K562 (cell line): ENCODE measurements at regions not wholly inside any gene's neighbourhood (a gene's known extent, or its start where the extent isn't known, plus 50 kb on each side); places are given as distances from the start of the nearest gene placed in this dataset.

Experiments
- FOXK2 ChIP-seq, 2 experiments: fragments of 450-650 bp; IDR thresholded peaks in 1 of 2; conservative IDR thresholded peaks in 1 of 2; 2 replicates each; pipeline ENCODE4 v1.6.1; 2016; ENCODE audit warnings: low read depth in 2 of 2, mild to moderate bottlenecking in 1 of 2
- NBN ChIP-seq: fragments of 450-650 bp; IDR thresholded peaks from 2 replicates; pipeline ENCODE4 v1.6.1; 2016; ENCODE audit warnings: low read depth, mild to moderate bottlenecking
- SPI1 ChIP-seq: IDR thresholded peaks from 2 replicates; pipeline ENCODE4 v1.6.1; 2011; ENCODE audit warnings: low read depth, low read length, control low read depth, borderline replicate concordance
- STAT6 ChIP-seq: sonication (generic); formaldehyde crosslinking; IDR thresholded peaks from 2 replicates; pipeline ENCODE4 v1.8.1; 2023; ENCODE audit warnings: mild to moderate bottlenecking, missing genetic modification reagents
- ZNF263 ChIP-seq: sonication (generic); formaldehyde crosslinking; IDR thresholded peaks from 2 replicates; pipeline ENCODE4 v1.8.0; 2022; ENCODE audit warnings: mild to moderate bottlenecking, missing genetic modification reagents, borderline replicate concordance

- TF ChIP-seq SPI1, result no peak
- no peak for TF ChIP-seq NBN
- no peak for TF ChIP-seq STAT6
- no peak for TF ChIP-seq FOXK2 (conservative IDR thresholded peaks at IDR 0.05 in 1 of 2, IDR thresholded peaks at IDR 0.05 in 1 of 2; ENCODE audit: low read depth in 2 of 2)
- no peak for TF ChIP-seq ZNF263
These were observed 301.1 kb downstream of the PTPRC start for GRCh38 chr1:198939956-198940355.
